SK-N-MC (cell line): ENCODE measurements at regions not wholly inside any gene's neighbourhood (a gene's known extent, or its start where the extent isn't known, plus 50 kb on each side); places are given as distances from the start of the nearest gene placed in this dataset.

Experiments
- DNase-seq: peaks from one replicate; pipeline ENCODE4 v3.0.0-alpha.2; 2011; ENCODE audit warnings: low read depth, low spot score
- H3K27ac ChIP-seq: fragments of 200-600 bp; sonication (generic); 2 replicates; pipeline ENCODE4 v1.5.1; 2016; ENCODE audit warnings: mixed run types
- H3K36me3 ChIP-seq: fragments of 200-600 bp; sonication (generic); 2 replicates; pipeline ENCODE4 v1.6.1; 2017; ENCODE audit warnings: antibody characterized with exemption, low read length, mixed read lengths; ENCODE audit not compliant: insufficient read depth
- H3K4me3 ChIP-seq: fragments of 200-600 bp; sonication (generic); 2 replicates; pipeline ENCODE4 v1.5.1; 2016
- H3K9ac ChIP-seq: fragments of 200-600 bp; sonication (generic); 2 replicates; pipeline ENCODE4 v1.8.0; 2017; ENCODE audit warnings: mixed run types, mixed read lengths; ENCODE audit not compliant: insufficient read length
- H3K9me3 ChIP-seq: fragments of 200-600 bp; sonication (generic); 2 replicates; pipeline ENCODE4 v1.6.1; 2017; ENCODE audit warnings: low read depth, mild to moderate bottlenecking, antibody characterized with exemption, low read length, moderate library complexity, mixed read lengths
- EZH2 ChIP-seq: fragments of 200-600 bp; sonication (generic); IDR thresholded peaks from one replicate; pipeline ENCODE4 v1.6.1; 2017; ENCODE audit warnings: antibody characterized with exemption
- FOXP2 ChIP-seq: optimal IDR thresholded peaks from 2 replicates; pipeline ENCODE3; 2011; ENCODE audit warnings: mild to moderate bottlenecking, moderate library complexity; ENCODE audit not compliant: insufficient read depth; ENCODE audit errors: extremely low read length, control extremely low read depth
- POLR2AphosphoS5 ChIP-seq: IDR thresholded peaks from 2 replicates; pipeline ENCODE4 v1.6.1; 2012; ENCODE audit warnings: mild to moderate bottlenecking, low read depth, low read length, borderline replicate concordance

DNA sequence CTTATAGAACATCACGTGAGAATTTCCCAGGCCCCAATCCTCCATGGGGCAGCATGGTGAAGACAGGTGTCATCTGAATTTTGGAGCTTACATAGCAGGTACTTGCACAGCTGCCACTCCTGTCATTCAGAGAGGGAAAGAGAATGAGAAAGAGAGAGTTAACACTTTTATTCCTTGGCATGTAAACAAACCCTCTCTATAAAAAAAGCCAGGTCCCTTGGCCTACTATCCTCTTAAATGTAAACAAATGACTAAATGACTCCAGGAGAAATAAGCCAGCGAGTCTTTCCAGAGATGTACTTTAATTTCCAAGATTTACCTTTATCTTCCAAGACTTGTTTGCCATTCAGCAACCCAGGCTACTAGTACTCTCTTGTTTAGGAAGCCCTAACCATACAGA lies 195.3 kb upstream of the HTR2A start:
- H3K27ac ChIP-seq = no peak overlapping the region
- no peaks in the 10 kb centered on the region for H3K9me3 ChIP-seq
- no peaks in the 10 kb centered on the region for H3K36me3 ChIP-seq
- DNase-seq = no peak
- H3K4me3 ChIP-seq = no peak overlapping the region
- TF ChIP-seq POLR2AphosphoS5 = no peak
- no peak for TF ChIP-seq FOXP2
- no peak for TF ChIP-seq EZH2
- H3K9ac ChIP-seq = no peak overlapping the region

GRCh38 chr13:47087841-47088240 lies 191.0 kb upstream of the HTR2A start:
- H3K36me3 ChIP-seq = no peaks in the 10 kb centered on the region
- TF ChIP-seq POLR2AphosphoS5 = no peak
- TF ChIP-seq EZH2 = no peak
- no peak for TF ChIP-seq FOXP2
- no peak overlapping the region for H3K4me3 ChIP-seq
- DNase-seq = no peak
- no peaks in the 10 kb centered on the region for H3K9me3 ChIP-seq
- H3K9ac ChIP-seq = no peak overlapping the region
- H3K27ac ChIP-seq = no peak overlapping the region

GRCh38 chr13:47087241-47087640 lies 190.4 kb upstream of the HTR2A start:
- H3K4me3 ChIP-seq = no peak overlapping the region
- DNase-seq = no peak
- H3K9me3 ChIP-seq = no peaks in the 10 kb centered on the region
- no peak overlapping the region for H3K9ac ChIP-seq
- no peak for TF ChIP-seq EZH2
- TF ChIP-seq POLR2AphosphoS5 = no peak
- no peak for TF ChIP-seq FOXP2
- H3K27ac ChIP-seq = no peak overlapping the region
- H3K36me3 ChIP-seq = no peaks in the 10 kb centered on the region

- DNase-seq = no peak
- no peak overlapping the region for H3K4me3 ChIP-seq
- no peak overlapping the region for H3K27ac ChIP-seq
- no peak for TF ChIP-seq EZH2
- TF ChIP-seq POLR2AphosphoS5 = no peak
- TF ChIP-seq FOXP2 = no peak
- H3K9me3 ChIP-seq = no peaks in the 10 kb centered on the region
- no peaks in the 10 kb centered on the region for H3K36me3 ChIP-seq
- H3K9ac ChIP-seq = no peak overlapping the region
Observed at GRCh38 chr13:47085346-47085745, 188.5 kb upstream of the HTR2A start.

DNA sequence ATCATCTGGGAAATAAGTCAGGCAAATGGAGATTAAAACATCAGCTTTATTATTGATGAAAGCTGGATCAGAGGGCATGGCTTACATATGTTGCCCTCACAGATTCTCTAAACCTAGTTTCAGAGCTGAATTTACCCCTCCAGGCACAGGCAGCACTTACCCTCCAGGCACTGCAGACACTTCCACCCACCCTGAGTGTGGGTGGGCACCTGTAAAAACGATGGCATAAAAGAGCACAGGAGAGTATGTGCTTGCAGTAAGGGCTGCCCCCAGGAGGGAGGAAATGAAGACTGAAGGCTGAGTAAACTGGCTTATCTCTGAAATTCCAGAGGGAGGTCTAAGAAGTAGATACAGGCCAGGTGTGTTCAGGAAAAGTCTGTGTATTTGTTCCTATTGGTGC lies 185.0 kb upstream of the HTR2A start:
- no peaks in the 10 kb centered on the region for H3K9me3 ChIP-seq
- TF ChIP-seq FOXP2 = no peak
- TF ChIP-seq POLR2AphosphoS5 = no peak
- no peak for TF ChIP-seq EZH2
- no peaks in the 10 kb centered on the region for H3K36me3 ChIP-seq
- no peak overlapping the region for H3K4me3 ChIP-seq
- H3K27ac ChIP-seq = no peak overlapping the region
- no peak for DNase-seq
- no peak overlapping the region for H3K9ac ChIP-seq

- no peak overlapping the region for H3K9ac ChIP-seq
- TF ChIP-seq FOXP2 (no peak), POLR2AphosphoS5 (no peak), EZH2 (no peak)
Observed at GRCh38 chr13:47081246-47081645, 184.4 kb upstream of the HTR2A start.

DNA sequence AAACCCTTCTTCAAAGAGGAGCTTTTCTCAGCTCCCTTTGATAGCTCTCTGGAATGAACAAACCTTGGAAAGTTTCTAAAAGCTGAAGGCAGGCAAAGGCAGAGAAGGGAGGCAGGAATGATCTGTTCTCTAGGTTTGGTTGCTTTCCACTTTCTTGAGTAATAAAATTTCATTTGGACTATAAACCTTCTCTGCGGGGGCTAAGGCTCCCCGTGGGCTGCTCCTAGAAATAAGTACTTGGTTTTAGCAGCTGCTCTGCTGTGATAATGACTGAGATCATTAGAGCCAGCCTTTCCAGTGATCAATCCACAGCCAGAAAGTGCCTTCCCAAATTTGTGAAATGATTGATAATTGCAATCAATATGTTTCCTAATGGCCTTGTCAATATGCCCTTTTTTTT lies 183.8 kb upstream of the HTR2A start:
- no peak for TF ChIP-seq EZH2
- TF ChIP-seq FOXP2 = no peak
- no peaks in the 10 kb centered on the region for H3K9me3 ChIP-seq
- no peak overlapping the region for H3K27ac ChIP-seq
- no peak overlapping the region for H3K4me3 ChIP-seq
- no peak overlapping the region for H3K9ac ChIP-seq
- no peaks in the 10 kb centered on the region for H3K36me3 ChIP-seq
- DNase-seq = no peak

More at GRCh38 chr13:47081246-47081645, 184.4 kb upstream of the HTR2A start:
- Histone ChIP-seq H3K9me3 (no peaks in the 10 kb centered on the region), H3K36me3 (no peaks in the 10 kb centered on the region), H3K27ac (no peak overlapping the region), H3K4me3 (no peak overlapping the region)
- DNase-seq = no peak

- Histone ChIP-seq H3K36me3 (no peaks in the 10 kb centered on the region), H3K9me3 (no peaks in the 10 kb centered on the region), H3K27ac (no peak overlapping the region), H3K9ac (no peak overlapping the region), H3K4me3 (no peak overlapping the region)
- TF ChIP-seq FOXP2 (no peak), EZH2 (no peak), POLR2AphosphoS5 (no peak)
- DNase-seq = no peak
Observed at GRCh38 chr13:47076500-47076899, 179.6 kb upstream of the HTR2A start.

DNA sequence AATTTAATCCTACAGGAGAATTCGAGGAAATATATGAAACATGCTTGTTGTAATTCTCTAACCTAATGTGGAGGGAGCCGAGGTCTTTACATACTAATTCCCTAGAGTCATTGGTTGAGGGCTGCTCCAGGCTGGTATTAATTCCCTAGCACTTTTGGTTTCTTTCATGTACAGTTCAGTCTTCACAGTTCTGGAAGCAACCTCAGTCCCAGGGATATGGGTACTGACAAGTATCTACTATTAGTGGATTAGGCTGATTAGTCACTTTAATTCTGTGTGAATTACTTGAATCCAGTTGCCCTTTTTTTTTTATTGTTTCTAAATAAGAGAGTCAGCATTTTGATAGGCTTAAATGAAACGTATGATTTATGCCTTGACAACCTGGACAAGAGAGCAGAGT lies 172.3 kb upstream of the HTR2A start:
- no peak overlapping the region for H3K4me3 ChIP-seq
- H3K36me3 ChIP-seq = no peaks in the 10 kb centered on the region
- H3K9ac ChIP-seq = no peak overlapping the region
- H3K9me3 ChIP-seq = no peaks in the 10 kb centered on the region
- TF ChIP-seq EZH2 (no peak), FOXP2 (no peak), POLR2AphosphoS5 (no peak)
- DNase-seq = no peak
- no peak overlapping the region for H3K27ac ChIP-seq
